ENCODE measurements at regions not wholly inside any gene's neighbourhood (a gene's known extent, or its start where the extent isn't known, plus 50 kb on each side); places are given as distances from the start of the nearest gene placed in this dataset.

DNA sequence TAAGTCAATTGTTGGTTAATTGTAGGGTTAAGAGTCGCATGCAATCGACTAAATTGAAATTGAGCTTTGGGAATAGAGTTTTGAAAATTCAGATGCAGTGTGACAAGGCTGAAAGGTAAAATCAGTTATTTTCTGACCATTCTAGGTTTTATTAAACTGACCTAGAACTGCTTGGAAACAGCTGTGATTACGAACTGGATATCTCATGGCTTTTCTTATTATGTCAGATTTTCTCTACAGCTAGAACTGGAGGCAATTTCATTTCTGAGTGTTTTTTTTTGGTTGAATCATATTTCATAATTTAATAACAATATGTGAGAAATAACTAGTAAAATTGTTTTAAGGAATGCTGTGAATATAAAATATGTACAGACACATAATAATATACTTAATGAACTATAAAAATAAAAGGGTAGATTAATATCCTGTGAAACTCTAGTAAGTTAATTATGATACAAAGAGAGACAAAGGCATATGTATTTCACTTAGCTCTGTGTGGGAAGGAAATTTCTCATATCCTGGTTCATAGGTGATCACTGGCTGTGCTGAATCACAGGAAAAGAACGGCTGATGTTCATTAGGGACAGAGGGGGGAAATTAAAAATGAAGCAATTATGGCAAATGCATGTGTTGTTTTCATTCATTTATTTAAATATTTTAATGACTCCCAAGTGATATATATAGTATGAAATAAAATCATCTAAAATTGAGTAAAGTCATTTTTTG is 403.2 kb downstream of the ZIC1 start:
- Histone ChIP-seq H3K4ac (ENCODE audit: low read depth, low read length) (no peak overlapping the region), H2AFZ (ENCODE audit: insufficient read depth, low read length, poor library complexity) (no peak overlapping the region), H2BK12ac (ENCODE audit: low read length) (no peak overlapping the region), H3K23ac (ENCODE audit: low read length) (no peak overlapping the region), H3K79me1 (ENCODE audit: low read length) (no peaks in the 10 kb centered on the region), H3K27ac (ENCODE audit: low read depth, low read length) (no peak overlapping the region), H3K4me3 (ENCODE audit: low read depth, low read length) (no peak overlapping the region), H4K8ac (ENCODE audit: low read depth, low read length) (no peak overlapping the region), H3K18ac (ENCODE audit: low read length) (no peak overlapping the region), H4K12ac (ENCODE audit: low read depth, low read length) (no peak overlapping the region), H2AK5ac (ENCODE audit: low read length) (no peak overlapping the region), H3K9me3 (ENCODE audit: insufficient read depth, low read depth, low read length) (no peaks in the 10 kb centered on the region), H4K91ac (ENCODE audit: low read depth, low read length) (no peak overlapping the region), H3K4me1 (ENCODE audit: control insufficient read depth in 1 of 2, insufficient read depth in 2 of 2, low read length in 2 of 2) (no peaks in the 10 kb centered on the region), H3K79me2 (ENCODE audit: control insufficient read depth, insufficient read depth, low read length, poor library complexity) (no peaks in the 10 kb centered on the region), H2BK120ac (ENCODE audit: insufficient read depth, low read length, poor library complexity) (no peak overlapping the region), H2BK5ac (ENCODE audit: low read depth, low read length, poor library complexity) (no peak overlapping the region), H3K9ac (ENCODE audit: low read length) (no peak overlapping the region), H3K36me3 (ENCODE audit: control insufficient read depth in 1 of 2, insufficient read depth in 2 of 2, low read length in 2 of 2) (no peaks in the 10 kb centered on the region), H3K14ac (ENCODE audit: low read length) (no peak overlapping the region), H3K27me3 (ENCODE audit: insufficient read depth, low read length) (no peaks in the 10 kb centered on the region), H3K4me2 (ENCODE audit: low read length) (no peak overlapping the region)
- DNase-seq = no peak
- no CpG with 5 or more reads among the region's 4 CpGs for WGBS (ENCODE audit: extremely low coverage, insufficient coverage, insufficient read length)

GRCh38 chr3:147813256-147813655 is 404.1 kb downstream of the ZIC1 start:
- Histone ChIP-seq H3K23ac (ENCODE audit: low read length) (no peak overlapping the region), H3K18ac (ENCODE audit: low read length) (no peak overlapping the region), H3K14ac (ENCODE audit: low read length) (no peak overlapping the region), H2AFZ (ENCODE audit: insufficient read depth, low read length, poor library complexity) (no peak overlapping the region), H3K79me2 (ENCODE audit: control insufficient read depth, insufficient read depth, low read length, poor library complexity) (no peaks in the 10 kb centered on the region), H4K8ac (ENCODE audit: low read depth, low read length) (no peak overlapping the region), H3K79me1 (ENCODE audit: low read length) (no peaks in the 10 kb centered on the region), H2BK5ac (ENCODE audit: low read depth, low read length, poor library complexity) (no peak overlapping the region), H3K4me3 (ENCODE audit: low read depth, low read length) (no peak overlapping the region), H2AK5ac (ENCODE audit: low read length) (no peak overlapping the region), H3K27me3 (ENCODE audit: insufficient read depth, low read length) (no peaks in the 10 kb centered on the region), H3K36me3 (ENCODE audit: control insufficient read depth in 1 of 2, insufficient read depth in 2 of 2, low read length in 2 of 2) (no peaks in the 10 kb centered on the region), H3K27ac (ENCODE audit: low read depth, low read length) (no peak overlapping the region), H3K4me1 (ENCODE audit: control insufficient read depth in 1 of 2, insufficient read depth in 2 of 2, low read length in 2 of 2) (no peaks in the 10 kb centered on the region), H3K9me3 (ENCODE audit: insufficient read depth, low read depth, low read length) (no peaks in the 10 kb centered on the region), H4K91ac (ENCODE audit: low read depth, low read length) (no peak overlapping the region), H3K9ac (ENCODE audit: low read length) (no peak overlapping the region), H3K4ac (ENCODE audit: low read depth, low read length) (no peak overlapping the region), H4K12ac (ENCODE audit: low read depth, low read length) (no peak overlapping the region), H2BK12ac (ENCODE audit: low read length) (no peak overlapping the region), H3K4me2 (ENCODE audit: low read length) (no peak overlapping the region), H2BK120ac (ENCODE audit: insufficient read depth, low read length, poor library complexity) (no peak overlapping the region)
- WGBS (ENCODE audit: extremely low coverage, insufficient coverage, insufficient read length) = no CpG with 5 or more reads among the region's 4 CpGs
- no peak for DNase-seq

DNA sequence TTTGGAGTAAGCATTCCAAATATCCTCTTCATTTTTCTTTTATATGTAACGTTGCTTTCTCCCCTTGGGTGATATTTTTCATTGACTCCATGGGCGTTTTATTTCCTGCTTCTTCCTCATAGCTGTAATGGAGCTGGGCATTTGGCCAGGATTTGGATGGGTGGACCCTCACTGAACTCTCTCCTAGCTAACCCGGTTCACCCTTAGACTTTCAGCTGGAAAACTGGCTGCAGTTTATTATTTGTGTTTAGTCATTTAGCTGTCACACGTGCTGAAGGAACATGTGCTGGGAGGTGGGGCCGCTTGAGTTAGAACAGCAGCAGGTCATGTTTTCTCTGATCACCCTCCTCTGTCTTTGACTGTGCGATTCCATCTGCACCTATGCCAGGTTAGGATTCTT is 407.6 kb downstream of the ZIC1 start:
- H3K27me3 ChIP-seq (ENCODE audit: insufficient read depth, low read length) = no peaks in the 10 kb centered on the region
- no peak for DNase-seq
- H3K4ac ChIP-seq (ENCODE audit: low read depth, low read length) = no peak overlapping the region
- no peak overlapping the region for H4K8ac ChIP-seq (ENCODE audit: low read depth, low read length)
- H3K14ac ChIP-seq (ENCODE audit: low read length) = no peak overlapping the region
- no peaks in the 10 kb centered on the region for H3K79me2 ChIP-seq (ENCODE audit: control insufficient read depth, insufficient read depth, low read length, poor library complexity)
- no peak overlapping the region for H4K91ac ChIP-seq (ENCODE audit: low read depth, low read length)
- no CpG with 5 or more reads among the region's 6 CpGs for WGBS (ENCODE audit: extremely low coverage, insufficient coverage, insufficient read length)
- no peak overlapping the region for H2AK5ac ChIP-seq (ENCODE audit: low read length)
- H2BK12ac ChIP-seq (ENCODE audit: low read length) = no peak overlapping the region
- H3K79me1 ChIP-seq (ENCODE audit: low read length) = no peaks in the 10 kb centered on the region
- H3K9ac ChIP-seq (ENCODE audit: low read length) = no peak overlapping the region
- no peaks in the 10 kb centered on the region for H3K4me1 ChIP-seq (ENCODE audit: control insufficient read depth in 1 of 2, insufficient read depth in 2 of 2, low read length in 2 of 2)
- H3K4me3 ChIP-seq (ENCODE audit: low read depth, low read length) = no peak overlapping the region
- no peak overlapping the region for H4K12ac ChIP-seq (ENCODE audit: low read depth, low read length)
- no peak overlapping the region for H3K23ac ChIP-seq (ENCODE audit: low read length)
- no peaks in the 10 kb centered on the region for H3K9me3 ChIP-seq (ENCODE audit: insufficient read depth, low read depth, low read length)
- H2BK120ac ChIP-seq (ENCODE audit: insufficient read depth, low read length, poor library complexity) = no peak overlapping the region
- H2AFZ ChIP-seq (ENCODE audit: insufficient read depth, low read length, poor library complexity) = no peak overlapping the region
- no peak overlapping the region for H3K27ac ChIP-seq (ENCODE audit: low read depth, low read length)
- H3K36me3 ChIP-seq (ENCODE audit: control insufficient read depth in 1 of 2, insufficient read depth in 2 of 2, low read length in 2 of 2) = no peaks in the 10 kb centered on the region
- no peak overlapping the region for H3K4me2 ChIP-seq (ENCODE audit: low read length)
- no peak overlapping the region for H3K18ac ChIP-seq (ENCODE audit: low read length)
- H2BK5ac ChIP-seq (ENCODE audit: low read depth, low read length, poor library complexity) = no peak overlapping the region

DNA sequence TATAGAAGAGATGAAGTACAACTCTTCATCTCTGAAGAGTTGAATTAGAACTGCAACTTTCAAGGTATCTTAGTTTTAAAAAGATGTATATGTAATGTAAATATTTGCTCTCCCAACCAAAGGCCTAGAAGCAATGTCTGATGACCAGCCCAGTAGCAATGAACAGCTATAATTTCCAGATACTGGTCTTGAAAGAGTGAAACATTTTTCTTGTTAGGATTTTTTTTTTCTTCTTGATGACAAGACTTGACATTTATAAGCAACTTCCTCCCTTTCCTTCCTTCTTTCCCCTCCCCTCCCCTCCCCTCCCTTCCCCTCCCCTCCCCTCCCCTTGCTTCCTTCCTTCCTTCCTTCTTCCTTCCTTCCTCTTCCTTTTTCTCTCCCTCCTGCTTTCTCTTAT is 423.4 kb downstream of the ZIC1 start:
- no peak for DNase-seq
- H3K79me2 ChIP-seq (ENCODE audit: control insufficient read depth, insufficient read depth, low read length, poor library complexity) = no peaks in the 10 kb centered on the region
- H3K4me3 ChIP-seq (ENCODE audit: low read depth, low read length) = no peak overlapping the region
- H4K91ac ChIP-seq (ENCODE audit: low read depth, low read length) = no peak overlapping the region
- no peak overlapping the region for H3K9ac ChIP-seq (ENCODE audit: low read length)
- H4K8ac ChIP-seq (ENCODE audit: low read depth, low read length) = no peak overlapping the region
- H3K4ac ChIP-seq (ENCODE audit: low read depth, low read length) = no peak overlapping the region
- H3K79me1 ChIP-seq (ENCODE audit: low read length) = no peaks in the 10 kb centered on the region
- no peak overlapping the region for H2AFZ ChIP-seq (ENCODE audit: insufficient read depth, low read length, poor library complexity)
- H3K4me1 ChIP-seq (ENCODE audit: control insufficient read depth in 1 of 2, insufficient read depth in 2 of 2, low read length in 2 of 2) = no peaks in the 10 kb centered on the region
- no peak overlapping the region for H3K18ac ChIP-seq (ENCODE audit: low read length)
- no peak overlapping the region for H3K27ac ChIP-seq (ENCODE audit: low read depth, low read length)
- H3K4me2 ChIP-seq (ENCODE audit: low read length) = no peak overlapping the region
- H3K23ac ChIP-seq (ENCODE audit: low read length) = no peak overlapping the region
- no peak overlapping the region for H2BK120ac ChIP-seq (ENCODE audit: insufficient read depth, low read length, poor library complexity)
- no peak overlapping the region for H2AK5ac ChIP-seq (ENCODE audit: low read length)
- no peak overlapping the region for H2BK5ac ChIP-seq (ENCODE audit: low read depth, low read length, poor library complexity)
- no peak overlapping the region for H4K12ac ChIP-seq (ENCODE audit: low read depth, low read length)
- no peaks in the 10 kb centered on the region for H3K36me3 ChIP-seq (ENCODE audit: control insufficient read depth in 1 of 2, insufficient read depth in 2 of 2, low read length in 2 of 2)
- no peaks in the 10 kb centered on the region for H3K9me3 ChIP-seq (ENCODE audit: insufficient read depth, low read depth, low read length)
- no peak overlapping the region for H2BK12ac ChIP-seq (ENCODE audit: low read length)
- no peaks in the 10 kb centered on the region for H3K27me3 ChIP-seq (ENCODE audit: insufficient read depth, low read length)
- H3K14ac ChIP-seq (ENCODE audit: low read length) = no peak overlapping the region

Data from trophoblast cell (in vitro differentiated cells and primary cell).